B cell (primary cell): ENCODE measurements at regions not wholly inside any gene's neighbourhood (a gene's known extent, or its start where the extent isn't known, plus 50 kb on each side); places are given as distances from the start of the nearest gene placed in this dataset.

Experiments used
- ATAC-seq: fragments of 200-7000 bp; cut with Tn5 transposase; one replicate; pipeline ENCODE4 v1.10.0; 2021; ENCODE audit warnings: low read depth, mild to moderate bottlenecking, moderate number of reproducible peaks, moderate library complexity
- CTCF ChIA-PET: fragments of 350-600 bp; sonication (Branson Sonifier 250); formaldehyde crosslinking; loops from one replicate; lab custom pipeline; 2021; ENCODE audit warnings: antibody characterized with exemption, inconsistent platforms; lab: Charles Lee
- POLR2A ChIA-PET: fragments of 350-600 bp; sonication (Branson Sonifier 250); formaldehyde crosslinking; loops from one replicate; lab custom pipeline; 2021; ENCODE audit warnings: antibody characterized with exemption; lab: Charles Lee
- DNase-seq: peaks from one replicate; pipeline ENCODE4 v3.0.0; 2013
- H2AFZ ChIP-seq: 2 replicates; pipeline ENCODE4 v1.6.1; 2012; ENCODE audit warnings: mild to moderate bottlenecking, low read depth, low read length; ENCODE audit not compliant: insufficient read depth, poor library complexity, severe bottlenecking
- H3K27ac ChIP-seq, 2 donors: 1 replicate in 1 of 2; 2 replicates in 1 of 2; pipeline ENCODE4 v1.5.1; 2012 to 2013; ENCODE audit warnings: low read length in 2 of 2, mild to moderate bottlenecking in 2 of 2, moderate library complexity in 1 of 2
- H3K27me3 ChIP-seq, 4 experiments: fragments of 200-600 bp in 1 of 4; sonication (generic) in 1 of 4; replicated peaks in 1 of 4; 1 replicate in 2 of 4; 2 replicates in 2 of 4; pipeline versions ENCODE4 v1.6.1 to v1.7.0; 2013 to 2016; ENCODE audit warnings: low read length in 3 of 4, mild to moderate bottlenecking in 2 of 4, mixed read lengths in 1 of 4, moderate library complexity in 1 of 4; ENCODE audit not compliant: insufficient read depth in 4 of 4, control insufficient read depth in 3 of 4; ENCODE audit errors: control extremely low read depth in 1 of 4
- H3K36me3 ChIP-seq, 2 experiments: replicated peaks in 1 of 2; 1 replicate in 1 of 2; 2 replicates in 1 of 2; pipeline versions ENCODE4 v1.6.1 to v1.7.1; 2013; ENCODE audit warnings: low read length in 1 of 2; ENCODE audit not compliant: insufficient read depth in 2 of 2, control insufficient read depth in 1 of 2; ENCODE audit errors: control extremely low read depth in 1 of 2, extremely low read depth in 1 of 2
- H3K4me1 ChIP-seq, 2 donors: fragments of 200-600 bp in 1 of 2; sonication (generic) in 1 of 2; 1 replicate in 1 of 2; 2 replicates in 1 of 2; pipeline versions ENCODE4 v1.5.1 to v1.6.1; 2013 to 2017; ENCODE audit warnings: low read length in 2 of 2; ENCODE audit not compliant: control insufficient read depth in 2 of 2, insufficient read depth in 2 of 2
- H3K4me2 ChIP-seq: replicated peaks from 2 replicates; pipeline ENCODE3; 2012; ENCODE audit warnings: mild to moderate bottlenecking, low read depth, low read length; ENCODE audit not compliant: poor library complexity, severe bottlenecking
- H3K4me3 ChIP-seq, 5 experiments: fragments of 200-600 bp in 1 of 5; sonication (generic) in 1 of 5; 1 replicate in 3 of 5; 2 replicates in 2 of 5; pipeline versions ENCODE4 v1.5.1 to v1.7.0; 2011 to 2016; ENCODE audit warnings: low read length in 4 of 5, mild to moderate bottlenecking in 4 of 5, low read depth in 2 of 5, control low read depth in 1 of 5, moderate library complexity in 1 of 5; ENCODE audit not compliant: insufficient read depth in 1 of 5; ENCODE audit errors: control extremely low read depth in 1 of 5, extremely low read depth in 1 of 5
- H3K79me2 ChIP-seq: fragments of 200-600 bp; sonication (generic); one replicate; pipeline ENCODE4 v1.6.0; 2016; ENCODE audit warnings: low read length; ENCODE audit not compliant: control insufficient read depth, insufficient read depth
- H3K9ac ChIP-seq: fragments of 200-600 bp; sonication (generic); 2 replicates; pipeline ENCODE4 v1.6.1; 2017; ENCODE audit warnings: mild to moderate bottlenecking, low read length, moderate library complexity
- H3K9me3 ChIP-seq, 3 donors: one replicate each; pipeline versions ENCODE4 v1.6.1 to v1.7.1; 2013; ENCODE audit warnings: low read length in 2 of 3; ENCODE audit not compliant: control insufficient read depth in 2 of 3, insufficient read depth in 1 of 3; ENCODE audit errors: control extremely low read depth in 1 of 3
- H4K20me1 ChIP-seq: 2 replicates; pipeline ENCODE4 v1.6.0; 2012; ENCODE audit warnings: mild to moderate bottlenecking, low read length; ENCODE audit not compliant: insufficient read depth, control insufficient read depth, poor library complexity, severe bottlenecking
- H3K27ac Mint-ChIP-seq: one replicate; pipeline ENCODE4 v1.8.0; 2021; ENCODE audit warnings: mixed read lengths
- H3K27me3 Mint-ChIP-seq: one replicate; pipeline ENCODE4 v1.8.0; 2021; ENCODE audit warnings: mixed read lengths
- H3K4me1 Mint-ChIP-seq: one replicate; pipeline ENCODE4 v1.8.0; 2021; ENCODE audit warnings: mixed read lengths
- H3K4me3 Mint-ChIP-seq: one replicate; pipeline ENCODE4 v1.8.0; 2021; ENCODE audit warnings: mixed read lengths
- H3K9me3 Mint-ChIP-seq: one replicate; pipeline ENCODE4 v1.8.0; 2022; ENCODE audit warnings: mixed read lengths; ENCODE audit not compliant: insufficient read depth
- EZH2 ChIP-seq: IDR thresholded peaks from 2 replicates; pipeline ENCODE4 v1.6.1; 2012; ENCODE audit warnings: borderline replicate concordance, low read depth, mild to moderate bottlenecking, moderate library complexity, low read length; ENCODE audit not compliant: insufficient read depth, poor library complexity, severe bottlenecking
- intact Hi-C: fragments of 100-400 bp; cut with micrococcal nuclease; formaldehyde crosslinking; loops from one replicate; pipeline ENCODE4 v1.10.0; 2022
- TF ChIP-seq, protein P1 (sequence below): fragments of 200-600 bp; IDR thresholded peaks from one replicate; pipeline ENCODE4 v1.8.0; 2022; ENCODE audit warnings: antibody characterized with exemption, mild to moderate bottlenecking

DNA sequence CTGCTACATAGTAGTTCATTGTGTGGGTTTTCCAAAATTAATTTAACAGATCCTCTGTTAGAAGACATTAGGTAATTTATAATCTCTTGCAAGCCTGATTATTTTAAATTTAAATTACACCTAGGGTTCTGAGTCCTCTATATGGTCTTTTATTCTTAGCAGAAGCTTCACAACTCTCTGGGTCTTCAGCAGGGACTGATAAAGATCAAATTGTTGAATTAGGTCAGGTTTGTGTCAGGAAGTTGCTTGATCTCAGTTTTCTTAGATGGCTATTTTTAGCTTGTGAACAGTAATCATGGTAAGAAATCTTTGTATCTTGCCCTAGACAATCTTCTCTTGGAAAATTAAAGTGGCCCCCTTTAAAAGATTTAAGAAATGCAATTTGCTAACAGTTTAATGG, 183.1 kb upstream of the HDAC9 start:
- H3K9ac ChIP-seq: no peak overlapping the region
- no peak overlapping the region for H3K27ac ChIP-seq
- H3K36me3 ChIP-seq: no peaks in the 10 kb centered on the region
- H3K9me3 ChIP-seq: peaks cover 0 to 6% (median 0%) of the 10 kb centered on the region in 3 donors
- Mint-ChIP-seq H3K4me3 (no peak overlapping the region), H3K4me1 (peaks cover 48% of the 10 kb centered on the region), H3K27me3 (no peaks in the 10 kb centered on the region), H3K9me3 (no peaks in the 10 kb centered on the region), H3K27ac (no peak overlapping the region)
- H3K4me1 ChIP-seq: peaks cover 12 to 29% of the 10 kb centered on the region in 2 donors
- no peak overlapping the region for H3K4me2 ChIP-seq
- H3K79me2 ChIP-seq: peaks cover 84% of the 10 kb centered on the region
- H3K27me3 ChIP-seq: no peaks in the 10 kb centered on the region
- CTCF ChIA-PET: interaction anchor here (1.1 to 1.5 kb wide), 2 partner anchors 9 to 739 kb away, joined by 3 to 7 read pairs; no protein-coding TSS in a partner anchor
- H4K20me1 ChIP-seq: peaks cover 5% of the 10 kb centered on the region
- no peak overlapping the region for H2AFZ ChIP-seq
- POLR2A ChIA-PET: no interaction called here
- H3K4me3 ChIP-seq: no peak overlapping the region
- intact Hi-C loops: no loop called here
- DNase-seq (no peak), ATAC-seq (no peak)
- TF ChIP-seq, protein P1, sequence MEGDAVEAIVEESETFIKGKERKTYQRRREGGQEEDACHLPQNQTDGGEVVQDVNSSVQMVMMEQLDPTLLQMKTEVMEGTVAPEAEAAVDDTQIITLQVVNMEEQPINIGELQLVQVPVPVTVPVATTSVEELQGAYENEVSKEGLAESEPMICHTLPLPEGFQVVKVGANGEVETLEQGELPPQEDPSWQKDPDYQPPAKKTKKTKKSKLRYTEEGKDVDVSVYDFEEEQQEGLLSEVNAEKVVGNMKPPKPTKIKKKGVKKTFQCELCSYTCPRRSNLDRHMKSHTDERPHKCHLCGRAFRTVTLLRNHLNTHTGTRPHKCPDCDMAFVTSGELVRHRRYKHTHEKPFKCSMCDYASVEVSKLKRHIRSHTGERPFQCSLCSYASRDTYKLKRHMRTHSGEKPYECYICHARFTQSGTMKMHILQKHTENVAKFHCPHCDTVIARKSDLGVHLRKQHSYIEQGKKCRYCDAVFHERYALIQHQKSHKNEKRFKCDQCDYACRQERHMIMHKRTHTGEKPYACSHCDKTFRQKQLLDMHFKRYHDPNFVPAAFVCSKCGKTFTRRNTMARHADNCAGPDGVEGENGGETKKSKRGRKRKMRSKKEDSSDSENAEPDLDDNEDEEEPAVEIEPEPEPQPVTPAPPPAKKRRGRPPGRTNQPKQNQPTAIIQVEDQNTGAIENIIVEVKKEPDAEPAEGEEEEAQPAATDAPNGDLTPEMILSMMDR: no peak
- no peak for TF ChIP-seq EZH2

DNA sequence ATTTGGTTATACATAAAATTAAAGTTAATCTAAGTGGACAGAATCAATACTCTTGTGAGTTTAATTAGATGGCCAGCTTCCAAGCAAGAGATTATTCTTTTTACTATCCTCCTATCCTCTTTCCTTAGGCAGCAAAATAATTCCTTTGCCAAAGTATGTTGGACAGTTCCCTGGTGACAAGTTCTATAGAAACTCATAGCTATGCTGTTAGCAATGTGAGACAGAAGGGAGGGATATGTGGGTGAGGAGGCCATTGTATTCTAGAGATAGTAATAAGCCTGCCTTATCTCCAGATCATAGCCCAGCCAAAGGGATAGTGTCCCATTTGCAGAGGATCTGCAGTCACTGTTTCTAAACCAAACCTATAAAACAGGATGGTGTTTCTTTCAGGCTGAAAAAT, 181.6 kb upstream of the HDAC9 start:
- no peak overlapping the region for H3K4me3 ChIP-seq
- H3K27ac ChIP-seq: no peak overlapping the region
- intact Hi-C loops: loop anchor here (2.0 kb wide), 2 partner anchors 13 to 17 kb away; no protein-coding TSS in a partner anchor
- H3K27me3 ChIP-seq: no peaks in the 10 kb centered on the region
- peaks cover 85% of the 10 kb centered on the region for H3K79me2 ChIP-seq
- peaks cover 9 to 31% of the 10 kb centered on the region in 2 donors for H3K4me1 ChIP-seq
- H3K4me1 Mint-ChIP-seq: peaks cover 50% of the 10 kb centered on the region
- H3K4me3 Mint-ChIP-seq: no peak overlapping the region
- no peak overlapping the region for H3K4me2 ChIP-seq
- POLR2A ChIA-PET: no interaction called here
- H3K9me3 ChIP-seq: peaks cover 0 to 6% (median 0%) of the 10 kb centered on the region in 3 donors
- no peak overlapping the region for H2AFZ ChIP-seq
- H3K9ac ChIP-seq: no peak overlapping the region
- peaks cover 5% of the 10 kb centered on the region for H4K20me1 ChIP-seq
- DNase-seq (no peak), ATAC-seq (no peak)
- H3K9me3 Mint-ChIP-seq: no peaks in the 10 kb centered on the region
- H3K27ac Mint-ChIP-seq: no peak overlapping the region
- TF ChIP-seq, protein P1: no peak
- TF ChIP-seq EZH2: no peak
- H3K27me3 Mint-ChIP-seq: no peaks in the 10 kb centered on the region
- CTCF ChIA-PET: interaction anchor here (1.0 to 1.3 kb wide), 3 partner anchors 10 to 24 kb away, joined by 3 to 4 read pairs (median 3); no protein-coding TSS in a partner anchor
- no peaks in the 10 kb centered on the region for H3K36me3 ChIP-seq
